GM23248 (cell line): ENCODE measurements at regions not wholly inside any gene's neighbourhood (a gene's known extent, or its start where the extent isn't known, plus 50 kb on each side); places are given as distances from the start of the nearest gene placed in this dataset.
"Not testable (repeated sequence)": the region's sequence is repeated elsewhere in the genome, so short reads cannot be mapped to it uniquely, and the experiment has no call there.

ENCODE experiments used
- EZH2 ChIP-seq: fragments of 200-600 bp; sonication (generic); IDR thresholded peaks from 2 replicates; pipeline ENCODE4 v1.6.1; 2018; ENCODE audit warnings: antibody characterized with exemption, mild to moderate bottlenecking; ENCODE audit not compliant: insufficient read depth, poor library complexity, severe bottlenecking
- EZH2phosphoT487 ChIP-seq: fragments of 200-600 bp; sonication (generic); IDR thresholded peaks from 2 replicates; pipeline ENCODE4 v1.6.1; 2018; ENCODE audit warnings: antibody characterized with exemption, moderate library complexity, mild to moderate bottlenecking, low read depth; ENCODE audit not compliant: insufficient read depth

GRCh38 chr10:47695149-47695548 is 68.2 kb downstream of the SYT15B start:
- not testable (repeated sequence) for TF ChIP-seq EZH2phosphoT487, EZH2
